Calu3 (cell line): ENCODE measurements at regions not wholly inside any gene's neighbourhood (a gene's known extent, or its start where the extent isn't known, plus 50 kb on each side); places are given as distances from the start of the nearest gene placed in this dataset.

Experiments
- BruUV-seq: library from RNA; stranded (reverse); fragments of 400-500 nt; replicated peaks from 2 replicates; lab custom pipeline; 2021; lab: Mats Ljungman, UMichigan
- CTCF ChIA-PET: fragments of 300-600 bp; sonication (Branson Sonifier 250); formaldehyde crosslinking; loops from one replicate; lab custom pipeline; 2022; ENCODE audit warnings: antibody characterized with exemption; lab: Charles Lee
- DNase-seq: peaks from one replicate; pipeline ENCODE4 v3.0.0; 2022
- H3K27ac Mint-ChIP-seq: one replicate; pipeline ENCODE4 v1.8.0; 2022; ENCODE audit warnings: mixed read lengths; ENCODE audit not compliant: unreplicated experiment
- H3K27me3 Mint-ChIP-seq: one replicate; pipeline ENCODE4 v1.8.0; 2022; ENCODE audit warnings: mixed read lengths; ENCODE audit not compliant: unreplicated experiment
- H3K36me3 Mint-ChIP-seq: one replicate; pipeline ENCODE4 v1.8.0; 2022; ENCODE audit warnings: mild to moderate bottlenecking, moderate library complexity, mixed read lengths; ENCODE audit not compliant: insufficient read depth, unreplicated experiment
- H3K4me1 Mint-ChIP-seq: one replicate; pipeline ENCODE4 v1.8.0; 2022; ENCODE audit warnings: mild to moderate bottlenecking, low read depth, mixed read lengths; ENCODE audit not compliant: unreplicated experiment
- H3K4me3 Mint-ChIP-seq: one replicate; pipeline ENCODE4 v1.8.0; 2022; ENCODE audit warnings: mild to moderate bottlenecking, low read depth, moderate library complexity, mixed read lengths; ENCODE audit not compliant: unreplicated experiment
- H3K9me3 Mint-ChIP-seq: one replicate; pipeline ENCODE4 v1.8.0; 2022; ENCODE audit warnings: low read depth, mixed read lengths; ENCODE audit not compliant: unreplicated experiment
- CTCF ChIP-seq: fragments of 200-600 bp; IDR thresholded peaks from one replicate; pipeline ENCODE4 v1.8.0; 2022; ENCODE audit warnings: antibody characterized with exemption; ENCODE audit not compliant: unreplicated experiment
- intact Hi-C: fragments of 100-400 bp; cut with micrococcal nuclease; formaldehyde crosslinking; loops from one replicate; pipeline ENCODE4 v1.10.0; 2022; ENCODE audit not compliant: unreplicated experiment

DNA sequence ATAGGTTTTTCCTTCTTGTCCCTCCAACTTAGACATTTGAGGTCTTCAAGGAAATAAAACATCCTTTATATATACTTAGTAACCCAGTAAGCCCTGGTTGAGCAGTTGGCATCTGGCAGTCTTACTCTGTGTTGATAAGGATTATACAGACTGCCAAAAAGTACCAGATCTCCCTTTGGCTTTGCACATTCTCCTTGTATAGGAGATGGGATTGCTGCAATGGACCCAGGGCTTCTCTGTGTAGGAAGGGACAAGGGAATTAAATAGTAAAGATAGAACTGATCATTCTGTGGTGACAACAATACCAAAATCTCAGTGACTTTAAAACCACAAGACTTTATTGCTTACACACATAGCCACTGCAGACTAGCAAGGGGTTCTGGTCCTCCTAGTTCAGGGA, 180.1 kb upstream of the CCDC196 start:
- CTCF ChIA-PET: no interaction called here
- no peaks in the 10 kb centered on the region for H3K36me3 Mint-ChIP-seq
- H3K4me1 Mint-ChIP-seq: no peaks in the 10 kb centered on the region
- intact Hi-C loops: no loop called here
- DNase-seq: no peak
- TF ChIP-seq CTCF: no peak
- H3K27ac Mint-ChIP-seq: no peak overlapping the region
- H3K9me3 Mint-ChIP-seq: peaks cover 5% of the 10 kb centered on the region
- BruUV-seq: no TSS peak
- no peak overlapping the region for H3K4me3 Mint-ChIP-seq
- H3K27me3 Mint-ChIP-seq: no peaks in the 10 kb centered on the region

DNA sequence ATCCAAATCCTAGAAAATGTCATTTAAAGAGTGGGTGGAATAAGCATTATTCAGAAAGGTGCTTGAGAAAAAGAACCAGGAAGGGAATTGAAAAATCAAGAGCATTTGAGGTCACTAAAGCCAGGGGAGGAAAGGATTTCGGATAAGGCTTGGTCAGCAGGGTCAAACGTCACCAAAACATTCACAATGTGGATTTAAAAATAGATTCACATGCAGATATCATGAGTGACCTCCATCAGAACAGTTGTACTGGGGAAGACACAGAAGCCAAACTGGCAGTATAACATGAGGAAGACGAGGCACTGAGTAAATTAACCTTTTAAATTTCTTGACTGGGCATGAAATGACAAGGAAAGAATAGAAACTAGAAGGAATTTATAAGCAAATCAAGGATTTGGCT, 175.1 kb upstream of the CCDC196 start:
- Mint-ChIP-seq H3K27ac (no peak overlapping the region), H3K4me3 (no peak overlapping the region), H3K4me1 (no peaks in the 10 kb centered on the region), H3K9me3 (peaks cover 5% of the 10 kb centered on the region), H3K27me3 (peaks cover 12% of the 10 kb centered on the region), H3K36me3 (no peaks in the 10 kb centered on the region)
- no peak for DNase-seq
- CTCF ChIA-PET: no interaction called here
- intact Hi-C loops: no loop called here
- TF ChIP-seq CTCF: no peak
- BruUV-seq: no TSS peak

- H3K27ac Mint-ChIP-seq: no peak overlapping the region
- CTCF ChIA-PET: no interaction called here
- no peaks in the 10 kb centered on the region for H3K4me1 Mint-ChIP-seq
- no peak for DNase-seq
- TF ChIP-seq CTCF: no peak
- no peak overlapping the region for H3K4me3 Mint-ChIP-seq
- H3K9me3 Mint-ChIP-seq: peaks cover 5% of the 10 kb centered on the region
- BruUV-seq: no TSS peak
- intact Hi-C loops: no loop called here
- H3K36me3 Mint-ChIP-seq: no peaks in the 10 kb centered on the region
- peaks cover 12% of the 10 kb centered on the region for H3K27me3 Mint-ChIP-seq
These were observed 174.2 kb upstream of the CCDC196 start for GRCh38 chr14:66311990-66312389.

GRCh38 chr14:66312451-66312850, 173.7 kb upstream of the CCDC196 start:
- Mint-ChIP-seq H3K27ac (no peak overlapping the region), H3K9me3 (peaks cover 8% of the 10 kb centered on the region), H3K4me1 (no peaks in the 10 kb centered on the region), H3K36me3 (no peaks in the 10 kb centered on the region), H3K27me3 (peaks cover 12% of the 10 kb centered on the region), H3K4me3 (no peak overlapping the region)
- BruUV-seq: no TSS peak
- no peak for TF ChIP-seq CTCF
- no peak for DNase-seq
- CTCF ChIA-PET: no interaction called here
- intact Hi-C loops: no loop called here
